ENCODE measurements at regions not wholly inside any gene's neighbourhood (a gene's known extent, or its start where the extent isn't known, plus 50 kb on each side); places are given as distances from the start of the nearest gene placed in this dataset.

DNA sequence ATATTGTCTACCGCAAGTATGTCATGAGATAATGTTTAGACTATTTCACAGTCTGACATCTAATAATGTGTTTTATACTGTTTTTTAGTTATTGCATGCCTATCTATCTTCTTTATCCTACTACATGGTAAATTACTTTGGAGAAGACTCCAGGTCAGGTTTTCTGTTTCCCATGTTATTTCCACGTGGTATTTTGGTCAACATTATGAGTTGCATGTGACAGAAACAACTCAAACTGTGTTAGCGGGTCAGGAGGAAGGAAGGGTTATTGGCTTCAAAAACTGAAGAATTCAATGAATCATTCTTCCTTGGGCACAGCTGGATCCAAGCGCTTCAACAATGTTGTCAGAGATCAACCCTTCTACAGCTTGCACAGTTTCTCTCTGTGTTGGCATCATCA, 252.1 kb upstream of the CCNG1 start:
- H3K27ac ChIP-seq (ENCODE audit: control insufficient read depth, insufficient read depth, low read length): no peak overlapping the region
- H3K4me2 ChIP-seq (ENCODE audit: control insufficient read depth, extremely low read depth, insufficient read depth, low read depth, low read length): no peak overlapping the region
- no peaks in the 10 kb centered on the region for H4K20me1 ChIP-seq (ENCODE audit: control insufficient read depth, extremely low read depth, insufficient read depth, low read length)
- H3K9ac ChIP-seq (ENCODE audit: control insufficient read depth, extremely low read depth, insufficient read depth, low read length): no peak overlapping the region
- H3K9me3 ChIP-seq (ENCODE audit: control insufficient read depth, low read depth, low read length): no peaks in the 10 kb centered on the region
- TF ChIP-seq CTCF (optimal IDR thresholded peaks at IDR 0.05 in 1 of 3, IDR thresholded peaks at IDR 0.05 in 1 of 3, conservative IDR thresholded peaks at IDR 0.05 in 1 of 3; ENCODE audit: extremely low read depth in 1 of 3, insufficient read depth in 2 of 3, low read length in 3 of 3) (no peak), EZH2 (IDR thresholded peaks at IDR 0.05; ENCODE audit: low read length) (no peak)
- dilution Hi-C loops (cut with MboI; ENCODE audit: extremely low pct_ligation_motif_present, low sequenced_read_pairs): no loop called here
- FAIRE-seq: no peak
- H2AFZ ChIP-seq (ENCODE audit: control insufficient read depth, low read length): no peak overlapping the region
- DNase-seq (ENCODE audit: low read depth, low spot score): no peak
- no peaks in the 10 kb centered on the region for H3K4me1 ChIP-seq (ENCODE audit: control insufficient read depth, extremely low read depth, insufficient read depth, low read length)
- no peaks in the 10 kb centered on the region for H3K9me1 ChIP-seq (ENCODE audit: control insufficient read depth, extremely low read depth, insufficient read depth, low read length)
- no peaks in the 10 kb centered on the region for H3K79me2 ChIP-seq (ENCODE audit: control insufficient read depth, insufficient read depth, low read length)
- no peaks in the 10 kb centered on the region for H3K36me3 ChIP-seq (ENCODE audit: control insufficient read depth in 2 of 2, extremely low read depth in 1 of 2, insufficient read depth in 2 of 2, low read length in 2 of 2)
- H3K27me3 ChIP-seq (ENCODE audit: control insufficient read depth, extremely low read depth, insufficient read depth, low read length): no peaks in the 10 kb centered on the region
- H3K4me3 ChIP-seq (ENCODE audit: control insufficient read depth in 2 of 3, extremely low read depth in 1 of 3, insufficient read depth in 2 of 3, low read depth in 1 of 3, low read length in 3 of 3): no peak overlapping the region

DNA sequence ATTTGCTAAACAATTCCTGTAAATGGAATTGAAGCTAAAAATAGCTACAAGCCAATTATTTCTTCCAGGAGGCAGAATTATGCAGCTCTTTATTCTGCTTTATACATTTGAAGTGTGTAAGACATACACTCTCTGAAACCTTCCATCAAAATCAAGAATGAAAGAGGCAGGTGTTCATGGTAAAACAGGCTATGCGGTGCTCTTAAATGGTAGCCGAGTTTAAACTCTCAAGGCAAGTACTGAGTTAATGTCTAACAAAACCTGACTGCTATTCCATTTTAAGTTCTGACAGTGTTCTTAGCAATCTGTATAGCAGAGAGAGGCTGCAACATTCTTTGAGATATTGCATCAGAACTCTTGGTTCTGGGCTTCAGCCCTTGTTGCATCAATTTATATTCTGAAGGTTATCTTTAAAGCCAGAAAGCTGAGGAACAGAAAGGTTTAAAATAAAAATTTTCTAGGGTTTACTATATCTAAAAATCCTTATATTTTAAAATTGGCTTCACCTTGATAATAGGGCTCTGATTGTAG, 248.3 kb upstream of the CCNG1 start:
- Histone ChIP-seq H2AFZ (ENCODE audit: control insufficient read depth, low read length) (no peak overlapping the region), H3K9me3 (ENCODE audit: control insufficient read depth, low read depth, low read length) (no peaks in the 10 kb centered on the region), H3K4me2 (ENCODE audit: control insufficient read depth, extremely low read depth, insufficient read depth, low read depth, low read length) (no peak overlapping the region), H3K36me3 (ENCODE audit: control insufficient read depth in 2 of 2, extremely low read depth in 1 of 2, insufficient read depth in 2 of 2, low read length in 2 of 2) (no peaks in the 10 kb centered on the region), H4K20me1 (ENCODE audit: control insufficient read depth, extremely low read depth, insufficient read depth, low read length) (no peaks in the 10 kb centered on the region), H3K9me1 (ENCODE audit: control insufficient read depth, extremely low read depth, insufficient read depth, low read length) (no peaks in the 10 kb centered on the region), H3K27me3 (ENCODE audit: control insufficient read depth, extremely low read depth, insufficient read depth, low read length) (no peaks in the 10 kb centered on the region), H3K4me1 (ENCODE audit: control insufficient read depth, extremely low read depth, insufficient read depth, low read length) (no peaks in the 10 kb centered on the region), H3K9ac (ENCODE audit: control insufficient read depth, extremely low read depth, insufficient read depth, low read length) (no peak overlapping the region), H3K79me2 (ENCODE audit: control insufficient read depth, insufficient read depth, low read length) (no peaks in the 10 kb centered on the region), H3K27ac (ENCODE audit: control insufficient read depth, insufficient read depth, low read length) (no peak overlapping the region), H3K4me3 (ENCODE audit: control insufficient read depth in 2 of 3, extremely low read depth in 1 of 3, insufficient read depth in 2 of 3, low read depth in 1 of 3, low read length in 3 of 3) (no peak overlapping the region)
- TF ChIP-seq EZH2 (IDR thresholded peaks at IDR 0.05; ENCODE audit: low read length): no peak
- no peak for TF ChIP-seq CTCF (optimal IDR thresholded peaks at IDR 0.05 in 1 of 3, IDR thresholded peaks at IDR 0.05 in 1 of 3, conservative IDR thresholded peaks at IDR 0.05 in 1 of 3; ENCODE audit: extremely low read depth in 1 of 3, insufficient read depth in 2 of 3, low read length in 3 of 3)
- no peak for DNase-seq (ENCODE audit: low read depth, low spot score)
- no peak for FAIRE-seq
- dilution Hi-C loops (cut with MboI; ENCODE audit: extremely low pct_ligation_motif_present, low sequenced_read_pairs): no loop called here

Data from keratinocyte (primary cell).